ENCODE measurements at regions not wholly inside any gene's neighbourhood (a gene's known extent, or its start where the extent isn't known, plus 50 kb on each side); places are given as distances from the start of the nearest gene placed in this dataset.

- no peak for TF ChIP-seq FOS (IDR thresholded peaks at IDR 0.05; ENCODE audit: borderline replicate concordance, insufficient read depth, low read length)
- TF ChIP-seq CTCF (IDR thresholded peaks at IDR 0.05; ENCODE audit: extremely low read depth in 1 of 2, insufficient read depth in 1 of 2, low read depth in 1 of 2, low read length in 2 of 2), result no peak
- TF ChIP-seq POLR2A (IDR thresholded peaks at IDR 0.05; ENCODE audit: low read depth, low read length), result no peak
- no peak for TF ChIP-seq EZH2 (IDR thresholded peaks at IDR 0.05; ENCODE audit: borderline replicate concordance, low read depth, low read length, severe bottlenecking)
- no peak for TF ChIP-seq POLR2AphosphoS5 (IDR thresholded peaks at IDR 0.05; ENCODE audit: insufficient read depth, low read depth, low read length)
- TF ChIP-seq MAX (IDR thresholded peaks at IDR 0.05; ENCODE audit: insufficient read depth, insufficient read length), result no peak
Measured at GRCh38 chr2:18911416-18911815, 322.0 kb upstream of the NT5C1B start.

Data from endothelial cell of umbilical vein (primary cell).